Astrocyte of the cerebellum (primary cell): ENCODE measurements at regions not wholly inside any gene's neighbourhood (a gene's known extent, or its start where the extent isn't known, plus 50 kb on each side); places are given as distances from the start of the nearest gene placed in this dataset.

Experiments
- DNase-seq: peaks from one replicate; pipeline ENCODE4 v3.0.0-alpha.2; 2011; ENCODE audit warnings: low read depth
- H3K4me3 ChIP-seq: 2 replicates; pipeline ENCODE4 v1.5.1; 2011; ENCODE audit warnings: mild to moderate bottlenecking, low read depth, low read length, moderate library complexity
- CTCF ChIP-seq: IDR thresholded peaks from 2 replicates; pipeline ENCODE4 v1.5.1; 2012; ENCODE audit warnings: low read length, low read depth, moderate library complexity, mild to moderate bottlenecking; ENCODE audit errors: missing control alignments
- in situ Hi-C: cut with HindIII; loops from 2 replicates; pipeline ENCODE4 v1.10.0; 2017; ENCODE audit warnings: low sequenced_read_pairs

GRCh38 chr10:129179245-129179971 is 287.6 kb upstream of the MGMT start:
- no peak for DNase-seq
- in situ Hi-C loops, result no loop called here

GRCh38 chr10:129179972-129180678 is 286.9 kb upstream of the MGMT start:
- TF ChIP-seq CTCF, result no peak
- H3K4me3 ChIP-seq, result no peak overlapping the region
- in situ Hi-C loops, result no loop called here
- no peak for DNase-seq

More at GRCh38 chr10:129179245-129179971, 287.6 kb upstream of the MGMT start:
- no peak overlapping the region for H3K4me3 ChIP-seq
- no peak for TF ChIP-seq CTCF

- in situ Hi-C loops, result no loop called here
- H3K4me3 ChIP-seq, result no peak overlapping the region
- no peak for DNase-seq
- no peak for TF ChIP-seq CTCF
Measured at GRCh38 chr10:129184196-129184595, 282.8 kb upstream of the MGMT start.

- no peak for DNase-seq
- no peak overlapping the region for H3K4me3 ChIP-seq
- in situ Hi-C loops, result no loop called here
- TF ChIP-seq CTCF, result no peak
Measured at GRCh38 chr10:129187331-129187730, 279.7 kb upstream of the MGMT start.

GRCh38 chr10:129191797-129192196 is 275.2 kb upstream of the MGMT start:
- no peak for TF ChIP-seq CTCF
- no peak for DNase-seq
- in situ Hi-C loops, result no loop called here
- H3K4me3 ChIP-seq, result no peak overlapping the region

- no peak overlapping the region for H3K4me3 ChIP-seq
- in situ Hi-C loops, result no loop called here
- TF ChIP-seq CTCF, result no peak
- no peak for DNase-seq
Measured at GRCh38 chr10:129192344-129193128, 274.5 kb upstream of the MGMT start.
